ENCODE measurements at regions not wholly inside any gene's neighbourhood (a gene's known extent, or its start where the extent isn't known, plus 50 kb on each side); places are given as distances from the start of the nearest gene placed in this dataset.
"Not testable (repeated sequence)": the region's sequence is repeated elsewhere in the genome, so short reads cannot be mapped to it uniquely, and the experiment has no call there.

GRCh38 chr2:155972916-155973315 lies 359.6 kb downstream of the NR4A2 start:
- no peak overlapping the region for H3K4me3 Mint-ChIP-seq
- H3K27ac Mint-ChIP-seq = no peak overlapping the region
- H3K4me1 Mint-ChIP-seq = no peaks in the 10 kb centered on the region
- H3K36me3 Mint-ChIP-seq = no peaks in the 10 kb centered on the region
- H3K27me3 Mint-ChIP-seq = no peaks in the 10 kb centered on the region
- no peaks in the 10 kb centered on the region for H3K9me3 Mint-ChIP-seq

DNA sequence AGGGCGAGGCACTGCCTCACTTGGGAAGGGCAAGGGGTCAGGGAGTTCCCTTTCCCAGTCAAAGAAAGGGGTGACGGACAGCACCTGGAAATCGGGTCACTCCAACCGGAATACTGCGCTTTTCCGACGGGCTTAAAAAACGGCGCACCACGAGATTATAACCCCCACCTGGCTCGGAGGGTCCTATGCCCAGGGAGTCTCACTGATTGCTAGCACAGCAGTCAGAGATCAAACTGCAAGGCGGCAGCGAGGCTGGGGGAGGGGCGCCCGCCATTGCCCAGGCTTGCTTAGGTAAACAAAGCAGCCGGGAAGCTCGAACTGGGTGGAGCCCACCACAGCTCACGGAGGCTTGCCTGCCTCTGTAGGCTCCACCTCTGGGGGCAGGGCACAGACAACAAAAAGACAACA lies 366.5 kb downstream of the NR4A2 start:
- H3K4me1 Mint-ChIP-seq, H3K9me3 Mint-ChIP-seq, H3K4me3 Mint-ChIP-seq, H3K27me3 Mint-ChIP-seq, H3K27ac Mint-ChIP-seq, H3K36me3 Mint-ChIP-seq: not testable (repeated sequence)

DNA sequence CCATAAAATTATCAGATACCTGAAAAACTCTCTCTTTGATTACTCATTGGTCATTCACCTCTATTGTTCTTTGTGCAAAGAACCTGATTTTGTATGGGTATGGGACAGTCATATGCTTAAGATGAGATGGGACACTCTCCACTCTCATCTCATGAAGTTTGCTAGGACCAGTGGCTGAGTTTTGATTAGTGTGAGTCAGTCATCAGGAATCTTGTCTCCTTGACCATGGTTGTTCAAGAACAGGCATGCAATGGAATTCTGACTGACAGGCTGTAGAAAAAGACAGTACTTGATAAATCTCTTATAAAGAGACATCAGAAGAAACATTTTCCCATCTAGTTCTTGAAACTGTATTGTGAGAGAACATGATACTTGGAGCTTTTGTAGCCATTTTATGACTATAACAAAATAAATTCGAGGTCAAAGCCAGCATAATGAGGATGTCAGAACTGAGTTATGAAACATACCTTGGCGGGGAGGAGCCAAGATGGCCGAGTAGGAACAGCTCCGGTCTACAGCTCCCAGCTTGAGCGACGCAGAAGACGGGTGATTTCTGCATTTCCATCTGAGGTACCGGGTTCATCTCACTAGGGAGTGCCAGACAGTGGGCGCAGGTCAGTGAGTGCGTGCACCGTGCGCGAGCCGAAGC lies 367.0 kb downstream of the NR4A2 start:
- H3K27ac Mint-ChIP-seq = no peak overlapping the region
- H3K4me3 Mint-ChIP-seq = peak overlapping the region in 1 of 4 donors; percentile 65
- H3K36me3 Mint-ChIP-seq = no peaks in the 10 kb centered on the region
- H3K27me3 Mint-ChIP-seq = no peaks in the 10 kb centered on the region
- H3K4me1 Mint-ChIP-seq = peaks cover 0 to 2% (median 0%) of the 10 kb centered on the region in 3 donors
- peaks cover 0 to 3% (median 1%) of the 10 kb centered on the region in 3 donors for H3K9me3 Mint-ChIP-seq

GRCh38 chr2:155961641-155962040 lies 370.9 kb downstream of the NR4A2 start:
- Mint-ChIP-seq H3K4me1 (peaks cover 0 to 2% (median 0%) of the 10 kb centered on the region in 3 donors), H3K4me3 (no peak overlapping the region), H3K27me3 (no peaks in the 10 kb centered on the region)

GRCh38 chr2:155958834-155959233 lies 373.7 kb downstream of the NR4A2 start:
- Mint-ChIP-seq H3K9me3 (peaks cover 0 to 1% (median 0%) of the 10 kb centered on the region in 3 donors), H3K27ac (no peak overlapping the region), H3K27me3 (no peaks in the 10 kb centered on the region), H3K4me1 (peaks cover 0 to 2% (median 0%) of the 10 kb centered on the region in 3 donors), H3K4me3 (no peak overlapping the region), H3K36me3 (no peaks in the 10 kb centered on the region)

More at GRCh38 chr2:155961641-155962040, 370.9 kb downstream of the NR4A2 start:
- Mint-ChIP-seq H3K27ac (no peak overlapping the region), H3K36me3 (no peaks in the 10 kb centered on the region), H3K9me3 (peaks cover 0 to 3% (median 1%) of the 10 kb centered on the region in 3 donors)

DNA sequence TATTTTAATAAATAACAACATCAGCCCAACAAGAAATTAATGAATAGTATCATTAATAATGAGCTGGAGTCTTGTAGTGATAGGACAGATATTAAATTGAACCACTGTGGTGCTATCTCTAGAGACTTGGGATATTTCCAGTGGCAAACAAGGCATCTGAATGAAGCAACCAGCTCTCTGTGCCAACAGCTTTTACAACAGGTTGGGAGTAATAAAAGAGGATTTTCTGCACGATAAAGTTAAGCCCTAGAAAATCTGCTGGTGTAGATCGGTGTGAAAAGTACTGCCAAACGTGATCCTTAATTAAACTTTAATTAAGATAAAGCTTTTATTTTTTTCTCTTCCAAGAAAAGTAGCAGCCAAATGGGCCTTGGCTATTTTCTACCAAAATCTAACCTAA lies 385.5 kb downstream of the NR4A2 start:
- H3K4me3 Mint-ChIP-seq = no peak overlapping the region
- no peaks in the 10 kb centered on the region for H3K27me3 Mint-ChIP-seq
- H3K4me1 Mint-ChIP-seq = peaks cover 0 to 2% (median 0%) of the 10 kb centered on the region in 3 donors
- H3K36me3 Mint-ChIP-seq = no peaks in the 10 kb centered on the region
- H3K27ac Mint-ChIP-seq = no peak overlapping the region
- H3K9me3 Mint-ChIP-seq = peaks cover 0 to 3% (median 0%) of the 10 kb centered on the region in 3 donors

DNA sequence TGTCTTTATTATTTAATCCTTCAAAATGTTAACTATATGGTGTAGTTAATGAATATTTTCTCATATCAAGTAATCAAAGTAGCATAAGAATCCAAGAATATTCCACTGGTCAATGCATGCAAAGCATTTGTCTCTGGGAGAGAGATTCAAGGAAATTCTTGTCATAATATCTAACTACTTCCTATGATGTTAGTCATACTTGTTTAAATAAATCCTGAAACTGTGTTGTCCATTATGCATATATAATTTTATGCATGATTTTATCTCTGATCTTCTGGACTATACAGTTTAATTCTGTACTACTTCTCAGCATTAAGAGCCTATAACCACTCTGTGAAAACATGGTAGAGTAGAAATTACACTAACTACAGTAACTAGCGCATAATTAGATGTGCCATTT lies 388.3 kb downstream of the NR4A2 start:
- H3K36me3 Mint-ChIP-seq = no peaks in the 10 kb centered on the region
- H3K27ac Mint-ChIP-seq = no peak overlapping the region
- H3K4me1 Mint-ChIP-seq = no peaks in the 10 kb centered on the region
- no peaks in the 10 kb centered on the region for H3K27me3 Mint-ChIP-seq
- no peak overlapping the region for H3K4me3 Mint-ChIP-seq
- peaks cover 0 to 8% (median 0%) of the 10 kb centered on the region in 3 donors for H3K9me3 Mint-ChIP-seq

DNA sequence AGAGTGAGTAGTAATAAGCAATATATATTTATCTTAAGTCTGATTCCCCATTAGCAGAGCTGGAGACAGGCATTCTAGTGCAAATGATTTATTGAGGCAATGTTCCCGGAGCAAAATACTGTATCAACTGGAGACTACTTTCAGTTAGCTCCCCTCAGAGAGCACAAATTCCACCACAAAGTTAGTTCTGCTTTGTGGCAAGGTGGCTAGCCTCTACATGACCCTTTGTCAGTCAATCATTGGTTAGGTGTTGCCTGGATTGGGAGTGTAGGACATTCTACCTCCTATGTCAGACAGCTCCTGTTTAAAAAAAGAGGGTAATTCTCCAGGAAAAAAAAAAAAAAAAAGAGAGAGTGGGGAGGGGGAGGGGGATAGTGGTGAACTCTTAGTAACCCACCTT lies 402.2 kb downstream of the NR4A2 start:
- Mint-ChIP-seq H3K27ac (no peak overlapping the region), H3K27me3 (no peaks in the 10 kb centered on the region), H3K4me1 (no peaks in the 10 kb centered on the region)

GRCh38 chr2:155917380-155917779 lies 415.1 kb downstream of the NR4A2 start:
- Mint-ChIP-seq H3K27me3 (no peaks in the 10 kb centered on the region), H3K4me1 (no peaks in the 10 kb centered on the region), H3K4me3 (no peak overlapping the region), H3K27ac (no peak overlapping the region), H3K9me3 (peaks cover 1 to 3% (median 3%) of the 10 kb centered on the region in 3 donors), H3K36me3 (no peaks in the 10 kb centered on the region)

More for the DNA sequence above, 402.2 kb downstream of the NR4A2 start:
- H3K36me3 Mint-ChIP-seq = no peaks in the 10 kb centered on the region
- H3K9me3 Mint-ChIP-seq = peaks cover 0 to 15% (median 5%) of the 10 kb centered on the region in 3 donors
- H3K4me3 Mint-ChIP-seq = no peak overlapping the region

- Mint-ChIP-seq H3K36me3 (no peaks in the 10 kb centered on the region), H3K27me3 (no peaks in the 10 kb centered on the region), H3K27ac (no peak overlapping the region)
These were observed 419.2 kb downstream of the NR4A2 start for GRCh38 chr2:155913356-155913755.

GRCh38 chr2:155908567-155908966 lies 424.0 kb downstream of the NR4A2 start:
- H3K4me1 Mint-ChIP-seq = no peaks in the 10 kb centered on the region
- H3K9me3 Mint-ChIP-seq = peaks cover 0 to 3% (median 1%) of the 10 kb centered on the region in 3 donors
- no peak overlapping the region for H3K27ac Mint-ChIP-seq
- no peaks in the 10 kb centered on the region for H3K36me3 Mint-ChIP-seq
- H3K4me3 Mint-ChIP-seq = no peak overlapping the region
- H3K27me3 Mint-ChIP-seq = no peaks in the 10 kb centered on the region

More at GRCh38 chr2:155913356-155913755, 419.2 kb downstream of the NR4A2 start:
- H3K4me3 Mint-ChIP-seq = no peak overlapping the region
- H3K4me1 Mint-ChIP-seq = no peaks in the 10 kb centered on the region
- peaks cover 0 to 3% (median 3%) of the 10 kb centered on the region in 3 donors for H3K9me3 Mint-ChIP-seq

DNA sequence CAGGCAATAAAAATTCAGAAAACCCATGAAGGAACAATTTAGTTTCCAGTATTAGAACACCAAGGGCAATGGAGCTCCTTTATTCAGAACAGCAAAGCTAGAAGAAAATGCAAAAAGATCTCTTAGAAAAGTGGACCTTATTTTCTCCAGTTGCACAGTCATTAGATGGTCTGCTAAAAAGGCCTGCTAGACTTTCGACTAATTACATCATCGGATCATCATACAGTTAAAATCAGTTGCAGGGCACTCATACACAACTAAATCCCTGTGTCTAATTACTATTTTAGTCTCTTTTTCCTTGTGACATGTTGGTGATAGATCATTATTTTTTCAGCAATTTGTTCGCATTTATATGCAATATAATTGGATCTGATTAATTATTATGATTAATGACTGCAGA lies 425.3 kb downstream of the NR4A2 start:
- Mint-ChIP-seq H3K27me3 (no peaks in the 10 kb centered on the region), H3K4me3 (no peak overlapping the region), H3K27ac (no peak overlapping the region), H3K4me1 (no peaks in the 10 kb centered on the region), H3K36me3 (no peaks in the 10 kb centered on the region), H3K9me3 (peaks cover 0 to 1% (median 0%) of the 10 kb centered on the region in 3 donors)

GRCh38 chr2:155905657-155906056 lies 426.9 kb downstream of the NR4A2 start:
- H3K27me3 Mint-ChIP-seq = no peaks in the 10 kb centered on the region
- H3K36me3 Mint-ChIP-seq = no peaks in the 10 kb centered on the region
- peaks cover 0 to 1% (median 0%) of the 10 kb centered on the region in 3 donors for H3K9me3 Mint-ChIP-seq
- H3K4me3 Mint-ChIP-seq = no peak overlapping the region
- no peaks in the 10 kb centered on the region for H3K4me1 Mint-ChIP-seq
- no peak overlapping the region for H3K27ac Mint-ChIP-seq

- Mint-ChIP-seq H3K4me3 (no peak overlapping the region), H3K9me3 (peaks cover 0 to 2% (median 1%) of the 10 kb centered on the region in 3 donors), H3K27me3 (no peaks in the 10 kb centered on the region), H3K27ac (no peak overlapping the region), H3K4me1 (no peaks in the 10 kb centered on the region), H3K36me3 (no peaks in the 10 kb centered on the region)
These were observed 427.8 kb downstream of the NR4A2 start for GRCh38 chr2:155904720-155905119.

DNA sequence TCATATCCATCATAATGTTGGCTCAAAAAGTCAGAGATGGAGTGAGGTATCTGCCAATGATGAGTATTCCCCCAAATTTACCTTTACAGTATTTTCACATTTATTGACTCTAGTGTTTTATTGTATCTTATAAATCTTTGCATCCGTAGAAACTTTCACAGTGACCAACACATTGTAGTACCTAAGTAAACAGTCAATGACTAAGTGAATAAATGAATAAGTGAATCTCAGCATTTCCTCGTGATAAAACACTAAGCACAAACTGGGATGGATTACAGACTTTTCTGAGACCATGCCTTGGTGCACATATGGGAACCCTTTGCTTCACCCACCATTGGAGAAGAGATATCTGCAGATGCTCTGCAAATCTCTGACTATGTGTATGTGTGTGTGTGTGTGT lies 429.9 kb downstream of the NR4A2 start:
- no peak overlapping the region for H3K27ac Mint-ChIP-seq
- H3K36me3 Mint-ChIP-seq = no peaks in the 10 kb centered on the region
- H3K9me3 Mint-ChIP-seq = peaks cover 0 to 2% (median 1%) of the 10 kb centered on the region in 3 donors
- H3K27me3 Mint-ChIP-seq = no peaks in the 10 kb centered on the region
- no peaks in the 10 kb centered on the region for H3K4me1 Mint-ChIP-seq
- H3K4me3 Mint-ChIP-seq = no peak overlapping the region

DNA sequence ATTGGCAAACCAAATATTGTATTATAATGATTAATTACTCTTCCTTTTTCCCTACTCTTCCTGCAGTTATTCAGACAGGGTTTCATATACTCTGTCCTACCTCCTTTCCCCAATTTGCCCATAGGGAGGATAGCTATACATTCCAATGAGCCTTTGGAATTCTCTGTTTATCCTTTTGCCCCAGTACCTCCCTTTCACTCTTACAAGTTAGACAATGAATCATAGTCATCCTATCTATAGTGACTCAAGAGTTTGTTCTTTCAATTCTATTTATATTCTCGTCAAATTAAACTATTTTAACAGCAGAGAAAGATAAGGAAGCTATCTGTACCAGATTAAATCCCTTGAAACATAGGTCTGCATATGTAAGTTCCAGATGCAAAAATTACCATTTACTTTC lies 437.5 kb downstream of the NR4A2 start:
- Mint-ChIP-seq H3K36me3 (no peaks in the 10 kb centered on the region), H3K4me1 (no peaks in the 10 kb centered on the region), H3K4me3 (no peak overlapping the region), H3K9me3 (peaks cover 1 to 7% (median 4%) of the 10 kb centered on the region in 3 donors), H3K27ac (no peak overlapping the region), H3K27me3 (no peaks in the 10 kb centered on the region)
